H9 (cell line): ENCODE measurements at regions not wholly inside any gene's neighbourhood (a gene's known extent, or its start where the extent isn't known, plus 50 kb on each side); places are given as distances from the start of the nearest gene placed in this dataset.

ENCODE experiments used
- DNase-seq: peaks from one replicate; pipeline ENCODE4 v3.0.0-alpha.2; 2017
- H2AFZ ChIP-seq: one replicate; pipeline ENCODE4 v1.6.1; 2013; ENCODE audit warnings: mild to moderate bottlenecking, low read length, control low read depth, moderate library complexity
- H2AK5ac ChIP-seq: 2 replicates; pipeline ENCODE4 v1.6.1; 2013; ENCODE audit warnings: low read length, control low read depth, mixed read lengths; ENCODE audit not compliant: insufficient read length
- H2BK120ac ChIP-seq: one replicate; pipeline ENCODE4 v1.6.1; 2013; ENCODE audit warnings: low read depth, mild to moderate bottlenecking, low read length, control low read depth, inconsistent platforms; ENCODE audit not compliant: poor library complexity, severe bottlenecking
- H2BK12ac ChIP-seq: 2 replicates; pipeline ENCODE4 v1.6.1; 2013; ENCODE audit warnings: low read length, control low read depth, mixed read lengths, low read depth; ENCODE audit not compliant: insufficient read length
- H2BK15ac ChIP-seq: 2 replicates; pipeline ENCODE4 v1.6.1; 2013; ENCODE audit warnings: low read depth, low read length, control low read depth
- H2BK20ac ChIP-seq: one replicate; pipeline ENCODE4 v1.6.1; 2013; ENCODE audit warnings: low read depth, mild to moderate bottlenecking, low read length, control low read depth, inconsistent platforms; ENCODE audit not compliant: poor library complexity, severe bottlenecking
- H2BK5ac ChIP-seq: 2 replicates; pipeline ENCODE4 v1.6.1; 2013; ENCODE audit warnings: low read length, control low read depth, mixed read lengths; ENCODE audit not compliant: insufficient read length
- H3K14ac ChIP-seq: 2 replicates; pipeline ENCODE4 v1.6.1; 2013; ENCODE audit warnings: low read length, control low read depth; ENCODE audit not compliant: insufficient read depth
- H3K18ac ChIP-seq: 2 replicates; pipeline ENCODE4 v1.6.1; 2013; ENCODE audit warnings: low read depth, mild to moderate bottlenecking, mixed read lengths, low read length, control low read depth; ENCODE audit not compliant: insufficient read length
- H3K23ac ChIP-seq: 2 replicates; pipeline ENCODE4 v1.6.1; 2013; ENCODE audit warnings: low read length, control low read depth, mixed read lengths, low read depth; ENCODE audit not compliant: insufficient read length
- H3K23me2 ChIP-seq: 2 replicates; pipeline ENCODE4 v1.6.1; 2013; ENCODE audit warnings: low read depth, mild to moderate bottlenecking, mixed read lengths, low read length, control low read depth; ENCODE audit not compliant: insufficient read length, poor library complexity, severe bottlenecking
- H3K27ac ChIP-seq: 2 replicates; pipeline ENCODE4 v1.5.1; 2013; ENCODE audit warnings: low read length, control low read depth, mixed read lengths, low read depth; ENCODE audit not compliant: insufficient read length
- H3K27me3 ChIP-seq: 2 replicates; pipeline ENCODE4 v1.6.1; 2013; ENCODE audit warnings: low read length, control low read depth, inconsistent platforms; ENCODE audit not compliant: insufficient read depth
- H3K4ac ChIP-seq: 2 replicates; pipeline ENCODE4 v1.6.1; 2013; ENCODE audit warnings: low read depth, mild to moderate bottlenecking, control low read depth, inconsistent platforms, low read length, moderate library complexity
- H3K4me1 ChIP-seq: 2 replicates; pipeline ENCODE4 v1.6.1; 2013; ENCODE audit warnings: low read length, control low read depth, inconsistent platforms; ENCODE audit not compliant: insufficient read depth
- H3K4me2 ChIP-seq: 2 replicates; pipeline ENCODE4 v1.6.1; 2013; ENCODE audit warnings: low read length, control low read depth, mixed read lengths; ENCODE audit not compliant: insufficient read length, insufficient read depth
- H3K56ac ChIP-seq: 2 replicates; pipeline ENCODE4 v1.6.1; 2013; ENCODE audit warnings: low read depth, mild to moderate bottlenecking, mixed read lengths, low read length, control low read depth; ENCODE audit not compliant: insufficient read length
- H3K79me1 ChIP-seq: 2 replicates; pipeline ENCODE4 v1.6.1; 2013; ENCODE audit warnings: low read depth, mild to moderate bottlenecking, moderate library complexity, low read length, control low read depth, inconsistent platforms; ENCODE audit not compliant: insufficient read depth, poor library complexity, severe bottlenecking
- H3K79me2 ChIP-seq: 2 replicates; pipeline ENCODE4 v1.6.1; 2013; ENCODE audit warnings: low read length, control low read depth, inconsistent platforms; ENCODE audit not compliant: insufficient read depth
- H3K9ac ChIP-seq: 2 replicates; pipeline ENCODE4 v1.6.1; 2013; ENCODE audit warnings: low read length, control low read depth, mixed read lengths; ENCODE audit not compliant: insufficient read length; ENCODE audit errors: extremely low read depth
- H3K9me3 ChIP-seq: one replicate; pipeline ENCODE4 v1.6.1; 2013; ENCODE audit warnings: low read depth, low read length, inconsistent platforms; ENCODE audit not compliant: control insufficient read depth
- H3T11ph ChIP-seq: one replicate; pipeline ENCODE4 v1.6.1; 2013; ENCODE audit warnings: mild to moderate bottlenecking, low read length, control low read depth, inconsistent platforms
- H4K20me1 ChIP-seq: one replicate; pipeline ENCODE4 v1.6.1; 2013; ENCODE audit not compliant: control insufficient read depth, insufficient read length, insufficient read depth
- H4K5ac ChIP-seq: 2 replicates; pipeline ENCODE4 v1.6.1; 2013; ENCODE audit warnings: low read depth, mild to moderate bottlenecking, mixed read lengths, low read length, control low read depth; ENCODE audit not compliant: insufficient read length
- H4K8ac ChIP-seq: replicated peaks from 2 replicates; pipeline ENCODE4 v1.6.1; 2013; ENCODE audit warnings: low read length, control low read depth, mixed read lengths, low read depth; ENCODE audit not compliant: insufficient read length
- H4K91ac ChIP-seq: 2 replicates; pipeline ENCODE4 v1.6.1; 2013; ENCODE audit warnings: low read depth, mild to moderate bottlenecking, moderate library complexity, mixed read lengths, low read length, control low read depth; ENCODE audit not compliant: insufficient read length
- H3K27ac Mint-ChIP-seq, 3 experiments: 2 replicates in 2 of 3; 3 replicates in 1 of 3; pipeline ENCODE4 v1.8.0; 2020 to 2021; ENCODE audit warnings: mixed read lengths in 3 of 3, mild to moderate bottlenecking in 1 of 3, moderate library complexity in 1 of 3
- H3K27me3 Mint-ChIP-seq: 2 replicates; pipeline ENCODE4 v1.8.0; 2021; ENCODE audit warnings: low read depth, mild to moderate bottlenecking, moderate library complexity, mixed read lengths
- H3K36me3 Mint-ChIP-seq, 3 experiments: 2 replicates in 2 of 3; 3 replicates in 1 of 3; pipeline ENCODE4 v1.8.0; 2020 to 2021; ENCODE audit warnings: low read depth in 3 of 3, mixed read lengths in 3 of 3; ENCODE audit not compliant: insufficient read depth in 1 of 3
- H3K4me1 Mint-ChIP-seq, 2 experiments: 2 replicates each; pipeline ENCODE4 v1.8.0; 2020; ENCODE audit warnings: mixed read lengths in 2 of 2
- H3K4me3 Mint-ChIP-seq, 2 experiments: 2 replicates in 1 of 2; 3 replicates in 1 of 2; pipeline ENCODE4 v1.8.0; 2020 to 2021; ENCODE audit warnings: mild to moderate bottlenecking in 2 of 2, mixed read lengths in 2 of 2, moderate library complexity in 1 of 2
- H3K9me3 Mint-ChIP-seq, 2 experiments: 2 replicates in 1 of 2; 3 replicates in 1 of 2; pipeline ENCODE4 v1.8.0; 2020; ENCODE audit warnings: mild to moderate bottlenecking in 2 of 2, mixed read lengths in 2 of 2, moderate library complexity in 1 of 2
- CTCF ChIP-seq: fragments of 200-600 bp; sonication (generic); conservative IDR thresholded peaks from 3 replicates; pipeline ENCODE4 v1.8.0; 2021; ENCODE audit warnings: antibody characterized with exemption, mild to moderate bottlenecking
- WGBS: extraction: QIAGEN DNeasy Blood & Tissue Kit; methylation state at CpG from one replicate; pipeline ENCODE4 v1.1.7; 2013; ENCODE audit warnings: missing lambda C conversion rate, low lambda C conversion rate, mixed read lengths; ENCODE audit not compliant: insufficient read length; ENCODE audit errors: extremely low coverage; 5-methylcytosine and 5-hydroxymethylcytosine counted together

- H3K36me3 Mint-ChIP-seq = no peaks in the 10 kb centered on the region
- Histone ChIP-seq H2BK120ac (no peak overlapping the region), H2AFZ (no peak overlapping the region), H2BK15ac (no peak overlapping the region), H2BK12ac (no peak overlapping the region), H3T11ph (no peak overlapping the region), H3K9ac (no peak overlapping the region), H4K20me1 (no peaks in the 10 kb centered on the region), H4K91ac (no peak overlapping the region), H3K79me1 (no peaks in the 10 kb centered on the region), H3K27ac (no peak overlapping the region), H3K18ac (no peak overlapping the region), H2BK20ac (no peak overlapping the region), H3K23ac (no peak overlapping the region), H4K8ac (no peak overlapping the region), H2AK5ac (no peak overlapping the region), H3K4ac (no peak overlapping the region), H3K27me3 (no peaks in the 10 kb centered on the region), H2BK5ac (no peak overlapping the region), H3K23me2 (no peaks in the 10 kb centered on the region), H4K5ac (no peak overlapping the region), H3K9me3 (no peaks in the 10 kb centered on the region), H3K79me2 (no peaks in the 10 kb centered on the region), H3K4me1 (peaks cover 6% of the 10 kb centered on the region; the same call in 1 of the 2 replicates), H3K56ac (no peak overlapping the region), H3K4me2 (no peak overlapping the region), H3K14ac (no peak overlapping the region)
- H3K27me3 Mint-ChIP-seq = no peaks in the 10 kb centered on the region
- no peaks in the 10 kb centered on the region for H3K9me3 Mint-ChIP-seq
- no peak for DNase-seq
- peak overlapping the region in 2 of 3 experiments; percentile 27 to 37; a peak in 3 of 7 replicates for H3K27ac Mint-ChIP-seq
- TF ChIP-seq CTCF = no peak
- peaks cover 18 to 35% of the 10 kb centered on the region in 2 experiments for H3K4me1 Mint-ChIP-seq
- WGBS = no CpG with 5 or more reads among the region's 6 CpGs
- peak overlapping the region; percentile 12 to 25; a peak in 4 of 5 replicates for H3K4me3 Mint-ChIP-seq
Observed at GRCh38 chr2:58913082-58913726, 672.1 kb upstream of the FANCL start.
